Panc1 (cell line): ENCODE measurements at regions not wholly inside any gene's neighbourhood (a gene's known extent, or its start where the extent isn't known, plus 50 kb on each side); places are given as distances from the start of the nearest gene placed in this dataset.

Experiments
- ATAC-seq: fragments of 200-7000 bp; cut with Tn5 transposase; 2 replicates; pipeline ENCODE4 v1.9.1; 2020; ENCODE audit warnings: mild to moderate bottlenecking, moderate library complexity
- BruUV-seq: library from RNA; stranded (reverse); fragments of 400-500 nt; replicated peaks from 2 replicates; lab custom pipeline; 2021; lab: Mats Ljungman, UMichigan
- CTCF ChIA-PET: fragments of 300-600 bp; sonication (Branson Sonifier 250); formaldehyde crosslinking; loops from one replicate; lab custom pipeline; 2022; ENCODE audit warnings: antibody characterized with exemption; lab: Charles Lee
- POLR2A ChIA-PET: fragments of 300-600 bp; sonication (Branson Sonifier 250); formaldehyde crosslinking; loops from one replicate; lab custom pipeline; 2022; ENCODE audit warnings: antibody characterized with exemption; lab: Charles Lee
- DNase-seq: peaks from one replicate; pipeline ENCODE4 v3.0.0-alpha.2; 2010; ENCODE audit warnings: low read depth, low spot score
- H3K27ac ChIP-seq: 2 replicates; pipeline ENCODE4 v1.5.1; 2011; ENCODE audit warnings: mild to moderate bottlenecking, low read length, inconsistent platforms
- H3K27me3 ChIP-seq: fragments of 200-500 bp; sonication (Bioruptor generic); 2 replicates; pipeline ENCODE4 v1.6.0; 2014; ENCODE audit warnings: low read length, inconsistent platforms; ENCODE audit not compliant: control insufficient read depth, insufficient read depth
- H3K36me3 ChIP-seq: fragments of 200-500 bp; sonication (Bioruptor generic); 2 replicates; pipeline ENCODE4 v1.5.1; 2014; ENCODE audit warnings: inconsistent platforms, mild to moderate bottlenecking, low read length, moderate library complexity; ENCODE audit not compliant: control insufficient read depth, insufficient read depth
- H3K4me1 ChIP-seq: 2 replicates; pipeline ENCODE4 v1.5.1; 2011; ENCODE audit warnings: inconsistent platforms, mild to moderate bottlenecking, low read length, moderate library complexity; ENCODE audit not compliant: control insufficient read depth, insufficient read depth
- H3K4me3 ChIP-seq, 2 experiments: 2 replicates each; pipeline ENCODE4 v1.5.1; 2011 to 2012; ENCODE audit warnings: low read depth in 2 of 2, low read length in 2 of 2, mild to moderate bottlenecking in 2 of 2, inconsistent platforms in 1 of 2, moderate library complexity in 1 of 2
- H3K9me3 ChIP-seq: fragments of 200-500 bp; sonication (Bioruptor generic); 2 replicates; pipeline ENCODE4 v1.5.1; 2014; ENCODE audit warnings: low read depth, mild to moderate bottlenecking, inconsistent platforms, low read length, moderate library complexity; ENCODE audit not compliant: control insufficient read depth, insufficient read depth
- CTCF ChIP-seq: fragments of 450-650 bp; IDR thresholded peaks from 2 replicates; pipeline ENCODE4 v1.5.1; 2017; ENCODE audit warnings: mild to moderate bottlenecking
- POLR2AphosphoS5 ChIP-seq: IDR thresholded peaks from 2 replicates; pipeline ENCODE4 v1.6.1; 2012; ENCODE audit warnings: mild to moderate bottlenecking, low read depth, low read length, moderate library complexity
- SIN3A ChIP-seq: IDR thresholded peaks from 2 replicates; pipeline ENCODE4 v1.6.1; 2012; ENCODE audit warnings: low read depth, mild to moderate bottlenecking, low read length, moderate library complexity, borderline replicate concordance; ENCODE audit not compliant: insufficient read depth
- TCF7L2 ChIP-seq: IDR thresholded peaks from 2 replicates; pipeline ENCODE4 v1.6.1; 2011; ENCODE audit warnings: mild to moderate bottlenecking, low read depth, low read length, inconsistent platforms
- in situ Hi-C: cut with HindIII; loops from 2 replicates; pipeline ENCODE4 v1.10.0; 2016; ENCODE audit warnings: low sequenced_read_pairs, low pct_unique_long_range_greater_than_20kb
- intact Hi-C: fragments of 100-400 bp; cut with micrococcal nuclease; formaldehyde crosslinking; loops from one replicate; pipeline ENCODE4 v1.10.0; 2022; ENCODE audit not compliant: unreplicated experiment
- TF ChIP-seq, protein P1 (sequence below), 2 experiments: IDR thresholded peaks; 2 replicates each; pipeline ENCODE4 v1.6.1; 2011 to 2012; ENCODE audit warnings: low read depth in 2 of 2, control low read depth in 1 of 2, low read length in 1 of 2, mild to moderate bottlenecking in 1 of 2, moderate library complexity in 1 of 2; ENCODE audit not compliant: insufficient read depth in 1 of 2

GRCh38 chr11:23759489-23759888 is 737.4 kb upstream of the LUZP2 start:
- no peaks in the 10 kb centered on the region for H3K36me3 ChIP-seq
- intact Hi-C loops (no loop called here), in situ Hi-C loops (no loop called here)
- CTCF ChIA-PET, result no interaction called here
- no peak for DNase-seq
- POLR2A ChIA-PET, result no interaction called here
- ATAC-seq, result no peak
- no peaks in the 10 kb centered on the region for H3K4me1 ChIP-seq
- H3K9me3 ChIP-seq, result no peaks in the 10 kb centered on the region
- H3K27ac ChIP-seq, result no peak overlapping the region
- no TSS peak for BruUV-seq
- no peak overlapping the region for H3K4me3 ChIP-seq
- H3K27me3 ChIP-seq, result no peaks in the 10 kb centered on the region
- TF ChIP-seq SIN3A (no peak), CTCF (no peak), POLR2AphosphoS5 (no peak), TCF7L2 (no peak)
- TF ChIP-seq, protein P1, sequence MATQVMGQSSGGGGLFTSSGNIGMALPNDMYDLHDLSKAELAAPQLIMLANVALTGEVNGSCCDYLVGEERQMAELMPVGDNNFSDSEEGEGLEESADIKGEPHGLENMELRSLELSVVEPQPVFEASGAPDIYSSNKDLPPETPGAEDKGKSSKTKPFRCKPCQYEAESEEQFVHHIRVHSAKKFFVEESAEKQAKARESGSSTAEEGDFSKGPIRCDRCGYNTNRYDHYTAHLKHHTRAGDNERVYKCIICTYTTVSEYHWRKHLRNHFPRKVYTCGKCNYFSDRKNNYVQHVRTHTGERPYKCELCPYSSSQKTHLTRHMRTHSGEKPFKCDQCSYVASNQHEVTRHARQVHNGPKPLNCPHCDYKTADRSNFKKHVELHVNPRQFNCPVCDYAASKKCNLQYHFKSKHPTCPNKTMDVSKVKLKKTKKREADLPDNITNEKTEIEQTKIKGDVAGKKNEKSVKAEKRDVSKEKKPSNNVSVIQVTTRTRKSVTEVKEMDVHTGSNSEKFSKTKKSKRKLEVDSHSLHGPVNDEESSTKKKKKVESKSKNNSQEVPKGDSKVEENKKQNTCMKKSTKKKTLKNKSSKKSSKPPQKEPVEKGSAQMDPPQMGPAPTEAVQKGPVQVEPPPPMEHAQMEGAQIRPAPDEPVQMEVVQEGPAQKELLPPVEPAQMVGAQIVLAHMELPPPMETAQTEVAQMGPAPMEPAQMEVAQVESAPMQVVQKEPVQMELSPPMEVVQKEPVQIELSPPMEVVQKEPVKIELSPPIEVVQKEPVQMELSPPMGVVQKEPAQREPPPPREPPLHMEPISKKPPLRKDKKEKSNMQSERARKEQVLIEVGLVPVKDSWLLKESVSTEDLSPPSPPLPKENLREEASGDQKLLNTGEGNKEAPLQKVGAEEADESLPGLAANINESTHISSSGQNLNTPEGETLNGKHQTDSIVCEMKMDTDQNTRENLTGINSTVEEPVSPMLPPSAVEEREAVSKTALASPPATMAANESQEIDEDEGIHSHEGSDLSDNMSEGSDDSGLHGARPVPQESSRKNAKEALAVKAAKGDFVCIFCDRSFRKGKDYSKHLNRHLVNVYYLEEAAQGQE (IDR thresholded peaks at IDR 0.05; ENCODE audit: insufficient read depth in 1 of 2, low read depth in 2 of 2, low read length in 1 of 2), result no peak

GRCh38 chr11:23764286-23764685 is 732.6 kb upstream of the LUZP2 start:
- H3K27me3 ChIP-seq, result no peaks in the 10 kb centered on the region
- H3K4me1 ChIP-seq, result no peaks in the 10 kb centered on the region
- H3K27ac ChIP-seq, result no peak overlapping the region
- no TSS peak for BruUV-seq
- H3K9me3 ChIP-seq, result peaks cover 9% of the 10 kb centered on the region
- no peaks in the 10 kb centered on the region for H3K36me3 ChIP-seq
- intact Hi-C loops (no loop called here), in situ Hi-C loops (no loop called here)
- ChIA-PET CTCF (no interaction called here), POLR2A (no interaction called here)
- TF ChIP-seq CTCF (no peak), TCF7L2 (no peak), POLR2AphosphoS5 (no peak), SIN3A (no peak)
- TF ChIP-seq, protein P1 (IDR thresholded peaks at IDR 0.05; ENCODE audit: insufficient read depth in 1 of 2, low read depth in 2 of 2, low read length in 1 of 2), result no peak
- ATAC-seq (no peak), DNase-seq (no peak)
- H3K4me3 ChIP-seq, result no peak overlapping the region
